ENCODE measurements at regions not wholly inside any gene's neighbourhood (a gene's known extent, or its start where the extent isn't known, plus 50 kb on each side); places are given as distances from the start of the nearest gene placed in this dataset.

DNA sequence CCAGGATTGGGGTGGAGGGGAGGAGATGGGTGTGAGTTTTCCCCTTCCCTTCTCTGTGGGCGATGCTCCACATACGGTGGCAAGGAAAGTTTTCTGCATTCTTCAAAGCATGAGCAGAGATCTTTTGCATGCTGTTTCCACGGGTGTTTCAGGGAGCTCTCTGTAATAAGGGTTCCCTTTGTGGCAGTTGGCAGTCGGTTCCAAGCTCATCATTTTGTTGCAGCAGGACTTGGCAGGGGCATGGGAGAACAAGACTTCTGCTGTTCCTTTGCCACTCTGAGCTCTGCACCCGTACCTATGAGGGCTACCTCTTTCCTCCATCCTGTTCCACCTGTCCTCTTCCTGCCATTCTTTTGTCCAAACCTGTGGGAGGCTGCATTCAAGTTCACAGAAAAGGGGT is 71.3 kb upstream of the SPRED2 start:
- TF ChIP-seq, protein P1, sequence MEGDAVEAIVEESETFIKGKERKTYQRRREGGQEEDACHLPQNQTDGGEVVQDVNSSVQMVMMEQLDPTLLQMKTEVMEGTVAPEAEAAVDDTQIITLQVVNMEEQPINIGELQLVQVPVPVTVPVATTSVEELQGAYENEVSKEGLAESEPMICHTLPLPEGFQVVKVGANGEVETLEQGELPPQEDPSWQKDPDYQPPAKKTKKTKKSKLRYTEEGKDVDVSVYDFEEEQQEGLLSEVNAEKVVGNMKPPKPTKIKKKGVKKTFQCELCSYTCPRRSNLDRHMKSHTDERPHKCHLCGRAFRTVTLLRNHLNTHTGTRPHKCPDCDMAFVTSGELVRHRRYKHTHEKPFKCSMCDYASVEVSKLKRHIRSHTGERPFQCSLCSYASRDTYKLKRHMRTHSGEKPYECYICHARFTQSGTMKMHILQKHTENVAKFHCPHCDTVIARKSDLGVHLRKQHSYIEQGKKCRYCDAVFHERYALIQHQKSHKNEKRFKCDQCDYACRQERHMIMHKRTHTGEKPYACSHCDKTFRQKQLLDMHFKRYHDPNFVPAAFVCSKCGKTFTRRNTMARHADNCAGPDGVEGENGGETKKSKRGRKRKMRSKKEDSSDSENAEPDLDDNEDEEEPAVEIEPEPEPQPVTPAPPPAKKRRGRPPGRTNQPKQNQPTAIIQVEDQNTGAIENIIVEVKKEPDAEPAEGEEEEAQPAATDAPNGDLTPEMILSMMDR (IDR thresholded peaks at IDR 0.05) = no peak
- TF ChIP-seq POLR2AphosphoS5 (IDR thresholded peaks at IDR 0.05; ENCODE audit: low read depth, low read length) = no peak

Measured in Panc1 (cell line).